Panc1 (cell line): ENCODE measurements at regions not wholly inside any gene's neighbourhood (a gene's known extent, or its start where the extent isn't known, plus 50 kb on each side); places are given as distances from the start of the nearest gene placed in this dataset.
"Not testable (repeated sequence)": the region's sequence is repeated elsewhere in the genome, so short reads cannot be mapped to it uniquely, and the experiment has no call there.

Experiments used
- ATAC-seq: fragments of 200-7000 bp; cut with Tn5 transposase; 2 replicates; pipeline ENCODE4 v1.9.1; 2020; ENCODE audit warnings: mild to moderate bottlenecking, moderate library complexity
- BruUV-seq: library from RNA; stranded (reverse); fragments of 400-500 nt; replicated peaks from 2 replicates; lab custom pipeline; 2021; lab: Mats Ljungman, UMichigan
- CTCF ChIA-PET: fragments of 300-600 bp; sonication (Branson Sonifier 250); formaldehyde crosslinking; loops from one replicate; lab custom pipeline; 2022; ENCODE audit warnings: antibody characterized with exemption; lab: Charles Lee
- POLR2A ChIA-PET: fragments of 300-600 bp; sonication (Branson Sonifier 250); formaldehyde crosslinking; loops from one replicate; lab custom pipeline; 2022; ENCODE audit warnings: antibody characterized with exemption; lab: Charles Lee
- DNase-seq: peaks from one replicate; pipeline ENCODE4 v3.0.0-alpha.2; 2010; ENCODE audit warnings: low read depth, low spot score
- H3K27ac ChIP-seq: 2 replicates; pipeline ENCODE4 v1.5.1; 2011; ENCODE audit warnings: mild to moderate bottlenecking, low read length, inconsistent platforms
- H3K27me3 ChIP-seq: fragments of 200-500 bp; sonication (Bioruptor generic); 2 replicates; pipeline ENCODE4 v1.6.0; 2014; ENCODE audit warnings: low read length, inconsistent platforms; ENCODE audit not compliant: control insufficient read depth, insufficient read depth
- H3K36me3 ChIP-seq: fragments of 200-500 bp; sonication (Bioruptor generic); 2 replicates; pipeline ENCODE4 v1.5.1; 2014; ENCODE audit warnings: inconsistent platforms, mild to moderate bottlenecking, low read length, moderate library complexity; ENCODE audit not compliant: control insufficient read depth, insufficient read depth
- H3K4me1 ChIP-seq: 2 replicates; pipeline ENCODE4 v1.5.1; 2011; ENCODE audit warnings: inconsistent platforms, mild to moderate bottlenecking, low read length, moderate library complexity; ENCODE audit not compliant: control insufficient read depth, insufficient read depth
- H3K4me3 ChIP-seq, 2 experiments: 2 replicates each; pipeline ENCODE4 v1.5.1; 2011 to 2012; ENCODE audit warnings: low read depth in 2 of 2, low read length in 2 of 2, mild to moderate bottlenecking in 2 of 2, inconsistent platforms in 1 of 2, moderate library complexity in 1 of 2
- H3K9me3 ChIP-seq: fragments of 200-500 bp; sonication (Bioruptor generic); 2 replicates; pipeline ENCODE4 v1.5.1; 2014; ENCODE audit warnings: low read depth, mild to moderate bottlenecking, inconsistent platforms, low read length, moderate library complexity; ENCODE audit not compliant: control insufficient read depth, insufficient read depth
- in situ Hi-C: cut with HindIII; loops from 2 replicates; pipeline ENCODE4 v1.10.0; 2016; ENCODE audit warnings: low sequenced_read_pairs, low pct_unique_long_range_greater_than_20kb
- intact Hi-C: fragments of 100-400 bp; cut with micrococcal nuclease; formaldehyde crosslinking; loops from one replicate; pipeline ENCODE4 v1.10.0; 2022; ENCODE audit not compliant: unreplicated experiment

- CTCF ChIA-PET, result not testable (repeated sequence)
These were observed 3909.7 kb upstream of the OR11H1 start for GRCh38 chr22:11618322-11618662.

DNA sequence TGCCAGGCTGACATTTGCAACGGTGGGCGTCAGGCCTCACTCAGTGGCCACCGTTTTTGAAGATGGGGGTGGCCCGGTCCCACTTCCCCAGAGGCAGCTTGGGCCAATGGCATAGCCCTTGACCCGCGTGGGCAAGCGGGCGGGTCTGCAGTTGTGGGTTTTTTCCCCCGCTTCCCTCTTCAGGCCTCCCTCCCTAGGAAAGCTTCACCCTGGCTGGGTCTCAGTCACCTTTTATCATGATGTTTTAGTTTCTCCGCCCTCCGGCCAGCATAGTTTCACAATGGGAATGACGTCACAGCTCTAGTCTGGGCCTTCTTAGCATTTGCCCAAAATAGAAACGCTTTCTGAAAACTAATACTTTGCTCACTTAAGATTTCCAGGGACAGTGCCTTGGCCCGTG is 3909.3 kb upstream of the OR11H1 start:
- in situ Hi-C loops, CTCF ChIA-PET, H3K4me1 ChIP-seq, DNase-seq, H3K27ac ChIP-seq, ATAC-seq, H3K36me3 ChIP-seq, H3K9me3 ChIP-seq, BruUV-seq, H3K4me3 ChIP-seq, intact Hi-C loops, POLR2A ChIA-PET, H3K27me3 ChIP-seq: not testable (repeated sequence)

More at GRCh38 chr22:11618322-11618662, 3909.7 kb upstream of the OR11H1 start:
- H3K27ac ChIP-seq, H3K9me3 ChIP-seq, H3K4me1 ChIP-seq, BruUV-seq, intact Hi-C loops, H3K4me3 ChIP-seq, ATAC-seq, H3K36me3 ChIP-seq, H3K27me3 ChIP-seq, DNase-seq, POLR2A ChIA-PET, in situ Hi-C loops: not testable (repeated sequence)

DNA sequence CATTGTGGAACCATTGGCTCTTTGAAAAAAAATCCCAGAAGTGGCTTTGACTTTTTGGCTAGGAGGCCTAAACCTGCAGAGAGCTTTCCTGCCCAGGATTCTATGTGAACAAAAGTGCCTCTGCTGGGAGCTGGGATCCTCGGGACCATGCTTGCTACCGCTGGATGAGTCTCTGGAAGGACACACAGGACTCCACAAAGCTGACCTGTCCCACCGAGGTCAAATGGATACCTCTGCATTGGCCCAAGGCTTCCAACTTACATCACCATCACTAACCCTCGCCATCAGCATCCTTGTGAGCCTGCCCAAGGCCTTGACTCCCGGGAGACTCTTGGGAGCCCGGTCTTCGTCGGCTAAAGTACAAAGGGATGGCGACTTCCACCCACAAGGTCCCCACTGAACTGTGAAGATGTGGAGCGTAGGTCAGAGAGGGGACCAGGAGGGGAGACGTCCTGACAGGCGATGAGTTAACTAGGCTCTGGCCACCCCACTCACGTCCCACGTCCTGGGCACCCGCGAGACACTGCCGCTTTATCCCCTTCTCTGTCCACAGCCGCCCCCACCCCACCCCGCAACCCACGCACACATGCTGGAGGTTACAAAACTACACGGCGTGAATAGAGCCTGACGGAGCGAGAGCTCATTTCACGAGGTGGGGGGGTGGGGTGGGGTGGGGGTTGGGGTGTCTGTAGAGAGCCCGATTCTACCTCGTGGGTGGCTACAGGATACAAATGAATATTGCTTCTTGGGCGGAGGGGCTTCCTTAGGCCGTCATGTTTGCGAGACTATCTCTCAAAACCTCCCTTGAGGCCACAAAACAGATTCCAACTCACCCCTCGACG is 3906.8 kb upstream of the OR11H1 start:
- H3K9me3 ChIP-seq, H3K27ac ChIP-seq, H3K27me3 ChIP-seq, H3K36me3 ChIP-seq, ATAC-seq, CTCF ChIA-PET, BruUV-seq, intact Hi-C loops, in situ Hi-C loops, DNase-seq, POLR2A ChIA-PET, H3K4me3 ChIP-seq, H3K4me1 ChIP-seq: not testable (repeated sequence)

GRCh38 chr22:11622774-11623173 is 3905.2 kb upstream of the OR11H1 start:
- H3K4me1 ChIP-seq, H3K36me3 ChIP-seq, H3K27ac ChIP-seq, BruUV-seq, POLR2A ChIA-PET, intact Hi-C loops, DNase-seq, H3K27me3 ChIP-seq, CTCF ChIA-PET, ATAC-seq, H3K4me3 ChIP-seq, in situ Hi-C loops, H3K9me3 ChIP-seq: not testable (repeated sequence)

DNA sequence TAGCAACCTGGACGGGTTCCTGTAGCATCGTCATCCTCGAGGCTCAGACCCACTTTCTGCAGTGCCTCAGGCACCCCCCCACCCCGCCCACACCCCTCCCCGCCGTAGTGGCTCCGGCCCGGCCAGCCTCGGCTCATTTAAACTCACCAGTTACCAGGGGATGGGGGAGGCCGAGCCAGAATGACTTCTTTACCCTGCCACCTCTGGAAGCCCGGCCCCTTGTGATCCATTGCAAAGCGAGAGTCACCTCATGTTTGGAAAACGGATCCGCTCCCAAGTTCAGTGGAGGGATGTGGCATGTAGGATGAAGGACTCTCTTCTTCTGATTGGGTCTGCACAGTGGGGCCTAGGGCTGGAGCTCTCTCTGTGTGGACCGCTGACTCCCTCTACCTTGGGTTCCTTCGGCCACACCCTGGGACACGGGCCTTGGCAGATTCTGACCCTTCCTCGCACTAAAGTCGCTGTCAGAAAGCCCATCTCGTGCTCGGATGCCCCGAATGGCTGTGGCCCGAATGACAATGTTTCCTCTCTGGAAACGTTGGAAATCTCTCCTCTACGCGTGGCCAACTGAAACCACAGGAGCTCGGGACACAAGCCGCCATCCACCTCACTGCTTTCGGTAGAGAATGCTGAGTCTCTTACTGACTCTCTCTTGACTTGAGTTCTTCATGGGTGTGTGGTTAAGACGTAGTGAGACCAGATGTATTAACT is 3902.1 kb upstream of the OR11H1 start:
- H3K36me3 ChIP-seq, CTCF ChIA-PET: not testable (repeated sequence)

More for the DNA sequence above, 3902.1 kb upstream of the OR11H1 start:
- BruUV-seq, H3K4me1 ChIP-seq, H3K4me3 ChIP-seq, intact Hi-C loops, H3K27ac ChIP-seq, in situ Hi-C loops, DNase-seq, H3K9me3 ChIP-seq, POLR2A ChIA-PET, H3K27me3 ChIP-seq, ATAC-seq: not testable (repeated sequence)
